HG03575 (cell line): ENCODE measurements at regions not wholly inside any gene's neighbourhood (a gene's known extent, or its start where the extent isn't known, plus 50 kb on each side); places are given as distances from the start of the nearest gene placed in this dataset.
"Not testable (repeated sequence)": the region's sequence is repeated elsewhere in the genome, so short reads cannot be mapped to it uniquely, and the experiment has no call there.

Experiments used
- ATAC-seq: cut with Tn5 transposase; IDR thresholded peaks from one replicate; pipeline ENCODE4 v1.9.1; 2021; ENCODE audit not compliant: unreplicated experiment, insufficient number of reproducible peaks, low FRiP score; ENCODE audit errors: extremely low read depth

- no peak for ATAC-seq
Observed at GRCh38 chr6:15912505-15913400, 216.1 kb upstream of the MYLIP start.

GRCh38 chr6:15911753-15912504 lies 217.0 kb upstream of the MYLIP start:
- ATAC-seq = no peak

DNA sequence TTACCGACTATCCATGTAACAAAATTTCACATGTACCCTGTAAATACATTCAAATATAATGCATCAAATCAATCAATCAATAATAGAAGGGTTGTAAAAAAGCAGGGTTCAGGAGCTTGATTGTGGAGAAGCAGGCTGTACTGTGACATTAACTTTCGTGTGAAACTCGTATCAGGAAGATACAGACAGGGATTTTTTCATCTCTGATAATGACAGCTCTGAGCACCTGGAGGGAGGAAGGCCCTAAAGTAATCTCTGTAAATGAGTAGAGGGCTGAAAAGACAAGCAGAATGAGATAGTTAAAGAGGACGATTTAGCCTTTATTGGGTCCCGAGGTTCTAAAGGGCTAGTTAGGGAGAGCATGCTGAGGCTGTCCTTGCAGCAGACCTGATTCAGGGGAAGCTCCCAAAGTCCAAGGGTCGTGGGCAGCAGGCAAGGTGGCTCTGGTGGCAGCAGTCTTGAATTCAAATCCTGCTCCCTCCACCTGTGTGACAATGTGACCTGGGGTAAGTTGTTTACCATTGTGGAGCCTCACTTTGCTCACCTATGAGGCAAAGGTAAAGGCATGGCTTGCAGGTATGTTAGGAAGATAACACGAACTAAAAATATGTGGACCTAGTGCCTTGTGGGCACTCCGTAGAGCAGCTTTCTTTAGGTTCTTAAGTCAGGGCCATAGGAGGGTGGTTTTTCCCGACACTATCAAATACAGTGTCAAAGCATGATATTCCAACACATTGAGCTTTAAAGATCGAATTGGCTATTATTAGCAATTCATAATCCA lies 219.4 kb upstream of the MYLIP start:
- ATAC-seq = no peak

- no peak for ATAC-seq
Observed at GRCh38 chr6:15908871-15909270, 220.0 kb upstream of the MYLIP start.

GRCh38 chr6:15907914-15908518 lies 220.9 kb upstream of the MYLIP start:
- no peak for ATAC-seq

DNA sequence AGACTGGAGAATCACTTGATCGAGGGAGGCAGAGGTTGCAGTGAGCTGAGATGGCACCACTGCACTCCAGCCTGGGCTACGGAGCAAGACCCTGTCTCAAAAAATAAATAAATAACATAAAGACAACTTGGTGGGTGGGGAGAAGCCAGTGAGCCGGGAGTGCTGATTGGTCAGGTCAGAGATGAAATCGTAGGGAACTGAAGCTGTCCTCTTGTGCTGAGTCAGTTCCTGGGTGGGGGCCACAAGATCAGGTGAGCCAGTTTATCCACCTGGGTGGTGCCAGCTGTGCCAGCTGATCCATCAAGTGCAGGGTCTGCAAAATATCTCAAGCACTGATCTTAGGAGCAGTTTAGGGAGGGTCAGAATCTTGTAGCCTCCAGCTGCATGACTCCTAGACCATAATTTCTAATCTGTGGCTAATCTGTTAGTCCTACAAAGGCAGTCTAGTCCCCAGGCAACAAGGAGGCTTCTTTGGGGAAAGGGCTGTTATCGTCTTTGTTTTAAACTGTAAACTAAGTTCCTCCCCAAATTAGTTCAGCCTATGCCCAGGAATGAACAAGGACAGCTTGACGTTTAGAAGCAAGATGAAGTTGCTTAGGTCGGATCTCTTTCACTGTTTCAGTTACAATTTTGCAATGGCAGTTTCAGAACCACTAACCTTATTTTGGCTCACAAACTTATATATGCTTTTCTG lies 221.5 kb upstream of the MYLIP start:
- not testable (repeated sequence) for ATAC-seq

DNA sequence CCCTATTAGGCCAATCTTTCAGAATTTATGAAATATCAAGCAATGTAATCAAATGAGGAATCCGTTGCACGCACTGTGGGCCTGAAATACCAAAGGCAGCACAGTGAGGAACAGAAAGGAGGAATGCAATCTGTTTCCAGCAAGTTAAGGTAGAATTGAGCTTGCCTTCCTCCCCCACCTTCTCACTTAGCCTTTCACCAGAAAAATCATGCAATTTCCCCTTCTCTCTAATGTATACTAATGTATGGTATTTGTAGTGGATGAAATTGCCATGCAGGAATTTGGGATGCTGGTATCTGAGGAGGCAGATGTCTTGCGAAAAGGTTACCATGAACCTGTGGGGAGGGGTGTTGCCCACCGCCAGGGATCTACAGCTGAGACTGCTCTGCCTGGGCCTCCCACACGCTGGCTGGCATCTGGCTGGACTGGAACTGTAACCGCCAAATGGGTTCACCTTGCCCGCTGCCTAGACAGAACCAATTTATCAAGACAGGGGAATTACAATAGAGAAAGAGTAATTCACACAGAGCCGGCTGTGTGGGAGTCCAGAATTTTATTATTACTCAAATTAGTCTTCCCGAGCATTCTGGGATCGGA lies 222.4 kb upstream of the MYLIP start:
- ATAC-seq = no peak

- ATAC-seq = no peak
Observed at GRCh38 chr6:15905488-15906419, 223.1 kb upstream of the MYLIP start.

DNA sequence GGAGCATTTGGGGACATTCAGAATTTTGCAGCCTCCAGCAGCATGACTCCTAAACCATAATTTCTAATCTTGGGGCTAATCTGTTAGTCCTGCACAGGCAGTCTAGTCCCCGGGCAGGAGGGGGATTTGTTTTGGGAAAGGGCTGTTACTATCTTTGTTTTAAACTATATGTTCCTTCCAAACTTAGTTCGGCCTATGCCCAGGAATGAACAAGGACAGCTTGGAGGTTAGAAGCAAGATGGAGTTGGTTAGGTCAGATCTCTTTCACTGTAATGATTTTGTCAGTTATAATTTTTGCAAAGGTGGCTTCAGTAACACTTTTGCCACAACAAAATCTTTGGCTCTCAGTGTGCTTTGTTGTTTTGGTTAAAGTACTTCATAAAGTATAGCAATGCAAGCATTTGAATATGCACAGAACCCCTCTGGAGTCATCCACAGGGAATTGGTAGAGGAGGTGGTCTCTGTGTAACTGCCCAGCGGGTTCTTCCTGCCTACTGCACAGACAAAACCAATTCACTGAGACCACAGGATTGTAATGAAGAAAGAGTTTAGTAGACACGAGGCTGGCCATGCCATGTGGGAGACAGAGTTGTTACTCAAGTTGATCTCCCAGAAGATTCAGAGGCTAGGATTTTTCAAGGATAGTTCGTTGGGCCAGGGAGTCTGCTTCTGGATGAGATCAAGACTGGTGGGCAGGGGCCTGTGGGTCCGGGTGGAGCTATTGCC lies 224.1 kb upstream of the MYLIP start:
- no peak for ATAC-seq

DNA sequence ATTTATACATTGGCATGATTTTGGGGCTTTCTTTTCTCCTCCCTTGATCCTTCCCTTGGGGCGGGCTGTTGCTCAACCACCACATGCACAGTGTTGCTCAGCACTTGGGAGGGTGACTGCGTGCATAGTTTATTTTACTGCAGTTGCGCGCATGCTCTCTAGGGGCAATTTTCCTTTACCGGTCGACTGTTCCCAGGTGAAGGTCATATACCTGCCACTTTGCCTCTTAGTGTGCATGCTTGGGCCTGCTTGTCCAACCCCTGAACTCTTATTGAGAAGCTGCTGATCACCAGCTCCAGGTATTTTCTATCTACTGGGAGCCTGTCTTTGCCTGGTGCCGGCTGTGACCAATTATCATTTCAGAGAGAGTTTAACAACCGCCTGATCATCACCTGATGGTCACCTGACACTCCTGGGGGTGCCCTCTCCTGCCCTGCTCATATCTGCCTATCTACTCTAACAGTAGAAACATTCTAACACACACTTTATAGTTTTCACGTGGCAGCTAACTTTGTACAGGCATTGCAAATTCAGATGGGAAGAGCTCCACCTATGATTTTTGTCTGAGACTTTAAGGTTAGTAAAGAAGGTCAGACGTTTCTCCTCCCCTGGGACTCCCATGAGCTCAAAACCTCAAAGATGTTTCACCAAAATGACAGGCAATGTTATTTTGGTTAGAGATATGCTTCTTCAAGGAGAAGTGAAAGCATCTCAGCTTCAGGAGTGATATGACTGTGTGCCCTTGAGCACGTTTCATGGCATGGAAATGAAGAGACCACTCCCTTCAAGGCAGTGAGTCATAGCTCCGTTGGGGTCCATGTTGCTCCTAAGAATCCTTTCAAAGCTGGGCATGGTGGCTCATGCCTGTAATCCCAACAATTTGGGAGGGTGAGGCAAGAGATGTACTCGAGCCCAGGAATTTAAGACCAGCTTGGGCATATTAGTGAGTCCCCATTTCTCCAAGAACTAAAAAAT lies 227.5 kb upstream of the MYLIP start:
- peak; percentile 82 for ATAC-seq

DNA sequence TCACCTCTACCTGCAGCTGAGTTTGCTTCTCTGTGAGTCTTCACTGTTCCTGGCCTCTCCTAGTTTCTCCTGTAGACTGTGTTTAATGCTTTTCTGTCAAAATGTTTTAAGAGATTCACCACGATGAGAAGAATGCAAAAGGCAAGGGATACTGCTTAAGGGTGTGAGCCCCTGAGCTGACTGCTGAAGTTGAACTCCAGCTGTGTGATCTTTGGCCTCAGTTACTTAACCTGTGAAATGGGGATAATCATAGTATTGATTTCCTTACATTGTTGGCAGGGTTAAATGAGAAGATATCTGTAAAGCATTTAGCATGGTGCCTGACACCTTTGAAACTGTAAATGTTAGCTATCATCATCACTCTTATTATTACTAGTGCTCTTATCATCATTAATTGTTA lies 230.2 kb upstream of the MYLIP start:
- ATAC-seq = no peak

- no peak for ATAC-seq
Observed at GRCh38 chr6:15897063-15897876, 231.6 kb upstream of the MYLIP start.

- ATAC-seq = no peak
Observed at GRCh38 chr6:15894973-15895725, 232.3 kb upstream of the DTNBP1 start.

GRCh38 chr6:15893556-15894253 lies 230.9 kb upstream of the DTNBP1 start:
- no peak for ATAC-seq
